ENCODE measurements at regions not wholly inside any gene's neighbourhood (a gene's known extent, or its start where the extent isn't known, plus 50 kb on each side); places are given as distances from the start of the nearest gene placed in this dataset.

DNA sequence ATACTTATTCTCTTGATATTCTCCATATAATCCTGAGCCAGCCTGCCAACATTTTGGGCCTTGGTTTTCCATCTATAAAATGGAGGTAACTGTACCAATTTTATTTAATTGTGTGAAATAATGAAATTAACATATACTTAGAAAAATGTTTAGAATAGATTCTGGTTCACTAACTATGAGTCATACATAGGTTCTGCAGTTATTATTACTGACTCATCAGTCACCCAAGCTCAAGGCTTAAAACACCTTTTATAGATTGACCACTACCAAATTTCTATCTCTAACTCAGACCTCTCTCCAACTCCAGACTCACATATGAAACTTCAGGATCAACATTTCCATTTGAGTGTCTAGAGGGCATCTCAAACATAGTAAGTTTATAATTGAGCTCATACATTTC lies 1277.2 kb upstream of the GJE1 start:
- TF ChIP-seq, protein P1, sequence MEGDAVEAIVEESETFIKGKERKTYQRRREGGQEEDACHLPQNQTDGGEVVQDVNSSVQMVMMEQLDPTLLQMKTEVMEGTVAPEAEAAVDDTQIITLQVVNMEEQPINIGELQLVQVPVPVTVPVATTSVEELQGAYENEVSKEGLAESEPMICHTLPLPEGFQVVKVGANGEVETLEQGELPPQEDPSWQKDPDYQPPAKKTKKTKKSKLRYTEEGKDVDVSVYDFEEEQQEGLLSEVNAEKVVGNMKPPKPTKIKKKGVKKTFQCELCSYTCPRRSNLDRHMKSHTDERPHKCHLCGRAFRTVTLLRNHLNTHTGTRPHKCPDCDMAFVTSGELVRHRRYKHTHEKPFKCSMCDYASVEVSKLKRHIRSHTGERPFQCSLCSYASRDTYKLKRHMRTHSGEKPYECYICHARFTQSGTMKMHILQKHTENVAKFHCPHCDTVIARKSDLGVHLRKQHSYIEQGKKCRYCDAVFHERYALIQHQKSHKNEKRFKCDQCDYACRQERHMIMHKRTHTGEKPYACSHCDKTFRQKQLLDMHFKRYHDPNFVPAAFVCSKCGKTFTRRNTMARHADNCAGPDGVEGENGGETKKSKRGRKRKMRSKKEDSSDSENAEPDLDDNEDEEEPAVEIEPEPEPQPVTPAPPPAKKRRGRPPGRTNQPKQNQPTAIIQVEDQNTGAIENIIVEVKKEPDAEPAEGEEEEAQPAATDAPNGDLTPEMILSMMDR (IDR thresholded peaks at IDR 0.05; ENCODE audit: low read depth, low read length), result no peak
- TF ChIP-seq POLR2A (IDR thresholded peaks at IDR 0.05; ENCODE audit: extremely low read depth, insufficient read length), result no peak
